Osteoblast (primary cell): ENCODE measurements at regions not wholly inside any gene's neighbourhood (a gene's known extent, or its start where the extent isn't known, plus 50 kb on each side); places are given as distances from the start of the nearest gene placed in this dataset.

Experiments
- DNase-seq: peaks from one replicate; pipeline ENCODE4 v3.0.0; 2011; ENCODE audit warnings: low spot score, mixed read lengths; ENCODE audit not compliant: insufficient read length; ENCODE audit errors: missing footprints
- H2AFZ ChIP-seq: 2 replicates; pipeline ENCODE4 v1.6.0; 2011; ENCODE audit warnings: mild to moderate bottlenecking, low read length
- H3K27ac ChIP-seq: 2 replicates; pipeline ENCODE4 v1.5.1; 2011; ENCODE audit warnings: mild to moderate bottlenecking, low read depth, low read length, moderate library complexity
- H3K27me3 ChIP-seq: 2 replicates; pipeline ENCODE4 v1.6.0; 2012; ENCODE audit warnings: mild to moderate bottlenecking, control low read depth, inconsistent platforms, low read length, moderate library complexity; ENCODE audit not compliant: insufficient read depth
- H3K36me3 ChIP-seq: 2 replicates; pipeline ENCODE4 v1.5.1; 2011; ENCODE audit warnings: mild to moderate bottlenecking, low read length, control low read depth, moderate library complexity; ENCODE audit not compliant: insufficient read depth
- H3K4me1 ChIP-seq: 2 replicates; pipeline ENCODE4 v1.5.1; 2011; ENCODE audit warnings: mild to moderate bottlenecking, low read length, control low read depth, moderate library complexity; ENCODE audit not compliant: insufficient read depth
- H3K4me2 ChIP-seq: 2 replicates; pipeline ENCODE4 v1.6.0; 2011; ENCODE audit warnings: mild to moderate bottlenecking, low read length; ENCODE audit not compliant: insufficient read depth
- H3K4me3 ChIP-seq: fragments of 200-600 bp; sonication (generic); 3 replicates; pipeline ENCODE4 v1.5.1; 2012; ENCODE audit warnings: mild to moderate bottlenecking, low read length, inconsistent platforms; ENCODE audit not compliant: insufficient read depth
- H3K79me2 ChIP-seq: 2 replicates; pipeline ENCODE4 v1.6.0; 2012; ENCODE audit warnings: mild to moderate bottlenecking, low read length, control low read depth, inconsistent platforms; ENCODE audit not compliant: insufficient read depth
- H3K9me3 ChIP-seq: 2 replicates; pipeline ENCODE4 v1.5.1; 2011; ENCODE audit warnings: low read depth, low read length, control low read depth
- H4K20me1 ChIP-seq: 2 replicates; pipeline ENCODE4 v1.6.0; 2012; ENCODE audit warnings: mild to moderate bottlenecking, low read length, control low read depth; ENCODE audit not compliant: insufficient read depth
- CTCF ChIP-seq: IDR thresholded peaks from 2 replicates; pipeline ENCODE4 v1.5.1; 2011; ENCODE audit warnings: mild to moderate bottlenecking, low read depth, low read length, moderate library complexity; ENCODE audit errors: extremely low read depth

- no peaks in the 10 kb centered on the region for H3K27me3 ChIP-seq
- no peak overlapping the region for H2AFZ ChIP-seq
- H3K4me3 ChIP-seq: no peak overlapping the region
- no peaks in the 10 kb centered on the region for H3K9me3 ChIP-seq
- H3K27ac ChIP-seq: peak overlapping the region; percentile 80
- no peak for DNase-seq
- H3K4me2 ChIP-seq: peak overlapping the region; percentile 36
- peaks cover 35% of the 10 kb centered on the region for H3K4me1 ChIP-seq
- no peaks in the 10 kb centered on the region for H4K20me1 ChIP-seq
- H3K36me3 ChIP-seq: no peaks in the 10 kb centered on the region
- TF ChIP-seq CTCF: no peak
- H3K79me2 ChIP-seq: no peaks in the 10 kb centered on the region
Measured at GRCh38 chr11:29336727-29337575, 679.9 kb downstream of the KCNA4 start.

- no peaks in the 10 kb centered on the region for H3K79me2 ChIP-seq
- no peaks in the 10 kb centered on the region for H4K20me1 ChIP-seq
- peaks cover 36% of the 10 kb centered on the region for H3K4me1 ChIP-seq
- H3K27ac ChIP-seq: peak overlapping the region; percentile 80
- DNase-seq: no peak
- H2AFZ ChIP-seq: no peak overlapping the region
- H3K4me2 ChIP-seq: no peak overlapping the region
- no peak for TF ChIP-seq CTCF
- H3K27me3 ChIP-seq: no peaks in the 10 kb centered on the region
- no peaks in the 10 kb centered on the region for H3K36me3 ChIP-seq
- no peak overlapping the region for H3K4me3 ChIP-seq
- no peaks in the 10 kb centered on the region for H3K9me3 ChIP-seq
Measured at GRCh38 chr11:29334776-29335130, 682.1 kb downstream of the KCNA4 start.

- Histone ChIP-seq H3K4me1 (peaks cover 40% of the 10 kb centered on the region), H3K4me2 (peak overlapping the region; percentile 35), H2AFZ (no peak overlapping the region), H3K27me3 (no peaks in the 10 kb centered on the region), H4K20me1 (no peaks in the 10 kb centered on the region), H3K9me3 (no peaks in the 10 kb centered on the region), H3K36me3 (no peaks in the 10 kb centered on the region), H3K4me3 (no peak overlapping the region), H3K79me2 (no peaks in the 10 kb centered on the region), H3K27ac (peak overlapping the region; percentile 80)
- DNase-seq: no peak
- peak; percentile 58 for TF ChIP-seq CTCF
Measured at GRCh38 chr11:29333993-29334775, 682.6 kb downstream of the KCNA4 start.

GRCh38 chr11:29331451-29332010 lies 685.3 kb downstream of the KCNA4 start:
- Histone ChIP-seq H4K20me1 (no peaks in the 10 kb centered on the region), H3K4me3 (no peak overlapping the region), H2AFZ (no peak overlapping the region), H3K79me2 (no peaks in the 10 kb centered on the region), H3K4me1 (peaks cover 43% of the 10 kb centered on the region), H3K36me3 (no peaks in the 10 kb centered on the region), H3K4me2 (no peak overlapping the region), H3K9me3 (no peaks in the 10 kb centered on the region), H3K27ac (no peak overlapping the region), H3K27me3 (no peaks in the 10 kb centered on the region)
- DNase-seq: no peak
- TF ChIP-seq CTCF: no peak
